GM13977 (cell line): ENCODE measurements at regions not wholly inside any gene's neighbourhood (a gene's known extent, or its start where the extent isn't known, plus 50 kb on each side); places are given as distances from the start of the nearest gene placed in this dataset.

Experiments used
- DNase-seq: peaks from one replicate; pipeline ENCODE4 v3.0.0; 2012; ENCODE audit warnings: low spot score
- CTCF ChIP-seq: IDR thresholded peaks from 2 replicates; pipeline ENCODE4 v1.5.1; 2012; ENCODE audit warnings: mild to moderate bottlenecking, control low read depth; ENCODE audit not compliant: insufficient read depth; ENCODE audit errors: extremely low read depth, missing control alignments
- in situ Hi-C: fragments of 300-500 bp; cut with MboI; formaldehyde crosslinking; loops from one replicate; pipeline ENCODE4 v1.12.0; 2022; ENCODE audit warnings: low sequenced_read_pairs, low pct_unique_long_range_greater_than_20kb, mixed read lengths, inconsistent platforms; ENCODE audit not compliant: unreplicated experiment

GRCh38 chr1:193558491-193559028 lies 372.1 kb upstream of the B3GALT2 start:
- no peak for TF ChIP-seq CTCF
- in situ Hi-C loops = no loop called here
- no peak for DNase-seq

GRCh38 chr1:193555662-193556441 lies 369.4 kb upstream of the B3GALT2 start:
- TF ChIP-seq CTCF = no peak
- in situ Hi-C loops = no loop called here
- no peak for DNase-seq

GRCh38 chr1:193553564-193553963 lies 367.2 kb upstream of the B3GALT2 start:
- no peak for TF ChIP-seq CTCF
- in situ Hi-C loops = no loop called here
- no peak for DNase-seq

GRCh38 chr1:193552274-193552673 lies 365.9 kb upstream of the B3GALT2 start:
- no peak for DNase-seq
- TF ChIP-seq CTCF = no peak
- in situ Hi-C loops = no loop called here

- no peak for TF ChIP-seq CTCF
- in situ Hi-C loops = no loop called here
- DNase-seq = no peak
Observed at GRCh38 chr1:193549081-193549480, 362.7 kb upstream of the B3GALT2 start.

- no peak for TF ChIP-seq CTCF
- in situ Hi-C loops = no loop called here
- no peak for DNase-seq
Observed at GRCh38 chr1:193545171-193545570, 358.8 kb upstream of the B3GALT2 start.
